ENCODE measurements at regions not wholly inside any gene's neighbourhood (a gene's known extent, or its start where the extent isn't known, plus 50 kb on each side); places are given as distances from the start of the nearest gene placed in this dataset.
"Not testable (repeated sequence)": the region's sequence is repeated elsewhere in the genome, so short reads cannot be mapped to it uniquely, and the experiment has no call there.

GRCh38 chr18:34352385-34353163 lies 127.9 kb upstream of the NOL4 start:
- peak; percentile 28 to 100 (median 90) for DNase-seq

DNA sequence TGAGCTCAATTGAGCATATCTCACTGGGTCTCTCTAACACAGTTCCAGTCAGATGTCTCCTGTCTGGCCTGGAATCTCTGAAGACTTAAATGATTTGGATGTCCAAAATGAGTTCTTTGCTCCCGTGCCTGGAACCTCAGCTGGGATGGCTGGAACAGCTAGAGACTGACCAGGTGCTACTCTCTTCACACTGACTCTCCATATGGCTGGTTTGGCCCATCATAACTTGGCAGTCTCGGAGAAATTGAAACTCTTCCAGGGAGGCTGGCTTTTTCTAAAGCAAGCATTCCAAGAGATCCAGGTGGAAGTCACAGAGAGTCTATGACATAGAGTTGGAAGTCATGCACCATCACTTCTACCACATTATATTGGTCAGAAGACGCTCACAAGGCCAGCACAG lies 129.6 kb upstream of the NOL4 start:
- DNase-seq = no peak

- DNase-seq = no peak
Measured at GRCh38 chr18:34357944-34358580, 133.3 kb upstream of the NOL4 start.

- no peak for DNase-seq
Measured at GRCh38 chr18:34358923-34359322, 134.2 kb upstream of the NOL4 start.

GRCh38 chr18:34364699-34365098 lies 140.0 kb upstream of the NOL4 start:
- DNase-seq = peak in 1 of 3 experiments; percentile 33

DNA sequence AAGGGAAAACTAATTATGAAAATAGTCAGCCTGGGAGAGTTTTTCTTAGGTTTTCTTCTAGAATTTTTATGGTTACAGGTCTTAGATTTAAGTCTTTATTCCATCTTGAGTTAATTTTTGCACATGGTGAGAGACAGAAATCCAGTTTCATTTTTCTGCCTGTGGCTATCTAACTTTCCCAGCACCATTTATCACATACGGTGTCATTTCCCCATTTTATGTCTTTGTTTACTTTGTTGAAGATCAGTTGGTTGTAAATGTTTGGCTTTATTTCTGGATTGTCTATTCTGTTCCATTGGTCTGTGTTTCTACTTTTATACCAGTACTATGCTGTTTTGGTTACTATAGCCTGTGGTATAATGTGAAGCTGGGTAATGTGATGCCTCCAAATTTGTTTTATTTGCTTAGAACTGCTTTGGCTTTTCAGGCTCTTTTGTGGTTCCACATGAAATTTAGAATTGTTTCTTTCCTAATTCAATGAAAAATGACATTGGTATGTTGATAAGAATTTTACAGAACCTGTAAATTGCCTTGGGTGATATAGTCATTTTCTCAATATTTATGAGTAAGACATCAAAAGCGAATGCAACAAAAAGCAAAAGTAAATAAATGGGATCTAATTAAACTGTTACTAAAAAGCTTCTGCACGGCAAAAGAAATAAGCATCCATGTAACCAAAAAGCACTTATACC lies 146.1 kb upstream of the NOL4 start:
- DNase-seq = peak in 2 of 3 experiments; percentile 31 to 75

GRCh38 chr18:34380326-34380725 lies 155.6 kb upstream of the NOL4 start:
- DNase-seq = no peak

GRCh38 chr18:34385311-34385710 lies 160.6 kb upstream of the NOL4 start:
- no peak for DNase-seq

DNA sequence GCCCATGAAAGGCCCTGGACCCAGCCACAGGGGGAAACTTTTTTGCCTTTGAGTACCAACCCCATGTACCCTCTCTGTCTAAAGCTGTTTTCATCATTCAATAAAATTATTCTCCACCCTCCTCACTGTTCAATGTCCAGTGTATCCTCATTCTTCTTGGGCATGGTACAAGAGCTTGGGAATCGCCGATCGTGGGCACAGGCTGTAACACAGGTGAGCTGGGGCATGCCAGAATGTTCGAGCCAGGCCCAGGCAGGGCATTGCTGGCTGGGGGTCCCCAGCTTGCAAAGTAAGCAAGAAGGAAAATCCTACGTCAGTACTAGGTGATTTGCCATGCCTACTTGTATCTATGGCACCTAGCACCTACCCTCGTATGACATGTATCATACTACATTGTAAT lies 162.1 kb upstream of the NOL4 start:
- DNase-seq = no peak

GRCh38 chr18:34397286-34397896 lies 172.7 kb upstream of the NOL4 start:
- peak in 1 of 3 experiments; percentile 80 for DNase-seq

- no peak for DNase-seq
Measured at GRCh38 chr18:34399892-34400291, 175.2 kb upstream of the NOL4 start.

DNA sequence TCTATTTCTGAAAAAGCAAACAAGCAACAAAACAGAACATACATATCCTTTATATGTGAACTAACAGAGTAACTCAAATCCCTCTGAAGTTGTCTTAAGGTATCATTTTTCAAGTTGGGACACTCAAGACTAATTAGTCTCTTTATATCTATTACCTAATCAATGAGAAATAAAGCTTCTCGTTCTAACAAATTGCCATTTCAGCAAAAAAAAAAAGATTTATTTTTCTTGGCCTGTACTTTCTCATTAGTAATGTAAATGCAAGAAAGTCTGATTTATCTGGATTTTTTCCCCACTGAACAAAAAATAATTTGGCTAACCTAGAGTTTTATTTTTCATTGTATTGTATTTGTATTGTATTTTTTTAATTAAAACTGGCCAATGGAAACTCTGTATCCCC lies 176.1 kb upstream of the NOL4 start:
- no peak for DNase-seq

DNA sequence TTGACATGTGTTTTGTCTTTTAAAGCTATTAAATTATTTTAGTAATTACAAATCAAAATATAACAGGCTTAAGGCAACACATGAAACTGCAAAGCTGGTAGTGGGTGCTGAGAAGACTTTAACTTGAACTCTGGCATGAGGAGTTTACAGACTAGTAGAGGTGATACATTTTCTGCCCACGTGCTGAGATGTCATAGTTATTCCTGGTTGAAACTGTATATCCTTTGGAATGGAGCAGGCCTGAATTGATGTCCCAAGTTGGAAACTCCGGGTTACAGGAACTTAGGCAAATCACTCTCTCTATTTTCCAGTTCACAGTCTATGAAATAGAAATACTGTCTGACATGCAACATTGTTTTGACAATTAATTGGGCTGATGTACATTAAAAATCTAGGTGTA lies 177.1 kb upstream of the NOL4 start:
- DNase-seq = no peak

GRCh38 chr18:34407471-34407870 lies 182.8 kb upstream of the NOL4 start:
- not testable (repeated sequence) for DNase-seq

GRCh38 chr18:34411952-34412351 lies 187.2 kb upstream of the NOL4 start:
- DNase-seq = no peak

DNA sequence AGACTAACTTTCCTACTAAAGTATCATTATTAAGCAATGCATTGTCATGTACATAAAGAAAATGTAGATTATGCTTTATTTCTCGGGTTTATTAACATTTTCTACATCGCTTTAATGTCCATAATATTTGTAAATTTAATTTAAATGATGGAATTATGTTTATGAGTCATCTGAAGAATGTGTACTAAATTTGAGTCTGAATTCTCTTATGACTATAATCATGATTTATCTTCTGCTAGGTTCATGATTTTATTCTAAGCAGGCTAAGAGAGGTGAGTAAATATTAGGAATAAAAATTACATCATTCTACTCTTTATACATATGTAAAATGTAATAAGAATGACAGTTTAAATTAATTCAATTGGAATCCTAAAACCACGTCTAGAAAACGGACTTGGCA lies 206.3 kb upstream of the NOL4 start:
- DNase-seq = no peak

DNA sequence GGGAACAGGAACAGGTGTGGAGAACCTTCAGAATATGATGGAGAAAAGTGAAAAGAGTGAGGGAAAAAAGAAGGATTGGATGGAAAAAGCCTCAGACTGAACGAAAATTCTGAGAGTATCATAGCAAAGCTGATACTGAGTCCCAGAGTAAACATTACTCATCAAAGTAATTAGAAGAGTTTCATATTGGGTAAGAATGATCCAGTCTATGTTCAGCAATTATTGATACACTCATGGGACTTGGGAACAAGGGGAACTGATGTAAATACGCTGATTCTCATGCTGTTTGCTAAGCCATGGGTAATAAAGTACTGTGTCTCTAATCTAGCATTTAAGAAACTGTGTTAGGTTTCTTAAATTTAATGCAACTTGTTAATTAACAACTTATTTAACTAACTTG lies 219.9 kb upstream of the NOL4 start:
- DNase-seq = no peak

GRCh38 chr18:34448662-34449061 lies 223.9 kb upstream of the NOL4 start:
- DNase-seq = no peak

GRCh38 chr18:34457761-34458160 lies 233.0 kb upstream of the NOL4 start:
- DNase-seq = no peak

- no peak for DNase-seq
Measured at GRCh38 chr18:34458410-34458977, 233.8 kb upstream of the NOL4 start.

DNA sequence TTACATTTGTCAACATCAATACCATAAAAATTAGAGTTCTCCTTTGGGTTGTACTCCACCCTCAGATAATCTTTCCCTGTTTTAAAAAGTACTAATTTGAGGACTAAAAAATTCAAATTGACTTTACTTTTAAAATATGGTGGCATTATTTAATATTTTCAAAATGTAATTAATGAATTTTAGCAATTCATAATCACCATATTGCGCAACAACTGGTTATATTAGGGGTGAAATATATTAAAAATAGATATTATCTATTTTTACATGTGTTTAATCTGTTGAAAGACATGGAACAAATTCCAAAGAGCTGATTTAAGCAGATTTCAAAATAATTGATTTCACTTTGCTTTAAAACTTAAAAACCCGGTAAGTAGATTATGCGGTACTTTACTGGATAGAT lies 236.6 kb upstream of the NOL4 start:
- DNase-seq = no peak

- DNase-seq = no peak
Measured at GRCh38 chr18:34467058-34467457, 242.3 kb upstream of the NOL4 start.

GRCh38 chr18:34480162-34480700 lies 229.9 kb upstream of the DTNA start:
- no peak for DNase-seq
